PC-9 (cell line): ENCODE measurements at regions not wholly inside any gene's neighbourhood (a gene's known extent, or its start where the extent isn't known, plus 50 kb on each side); places are given as distances from the start of the nearest gene placed in this dataset.

Experiments
- BruUV-seq: library from RNA; stranded (reverse); fragments of 400-500 nt; replicated peaks from 2 replicates; lab custom pipeline; 2021; lab: Mats Ljungman, UMichigan
- CTCF ChIA-PET: fragments of 300-600 bp; sonication (Branson Sonifier 250); formaldehyde crosslinking; loops from one replicate; lab custom pipeline; 2022; ENCODE audit warnings: antibody characterized with exemption; lab: Charles Lee
- POLR2A ChIA-PET: fragments of 300-600 bp; sonication (Branson Sonifier 250); formaldehyde crosslinking; loops from one replicate; lab custom pipeline; 2022; ENCODE audit warnings: antibody characterized with exemption; ENCODE audit not compliant: unreplicated experiment; lab: Charles Lee
- DNase-seq, 2 experiments: peaks; one replicate each; pipeline versions ENCODE4 v3.0.0 to v3.0.0-alpha.2; 2015 to 2022; ENCODE audit warnings: mixed read lengths in 1 of 2
- H2AFZ ChIP-seq: fragments of 200-600 bp; sonication (generic); 2 replicates; pipeline ENCODE4 v1.8.1; 2017; ENCODE audit warnings: antibody characterized with exemption
- H3F3A ChIP-seq: fragments of 200-600 bp; sonication (generic); 2 replicates; pipeline ENCODE4 v1.8.1; 2017; ENCODE audit warnings: antibody characterized with exemption, mild to moderate bottlenecking, low read depth; ENCODE audit not compliant: insufficient read depth
- H3K27ac ChIP-seq: fragments of 200-600 bp; sonication (generic); 2 replicates; pipeline ENCODE4 v1.6.1; 2016; ENCODE audit warnings: mixed run types
- H3K27me3 ChIP-seq: fragments of 200-600 bp; sonication (generic); 2 replicates; pipeline ENCODE4 v1.6.1; 2016; ENCODE audit warnings: low read depth, mixed run types; ENCODE audit not compliant: insufficient read depth
- H3K36me3 ChIP-seq: fragments of 200-600 bp; sonication (generic); 2 replicates; pipeline ENCODE4 v1.6.1; 2016; ENCODE audit warnings: low read depth, mixed run types
- H3K4me1 ChIP-seq: fragments of 200-600 bp; sonication (generic); replicated peaks from 2 replicates; pipeline ENCODE4 v1.6.1; 2016; ENCODE audit warnings: mixed run types; ENCODE audit not compliant: insufficient read depth
- H3K4me2 ChIP-seq: fragments of 200-600 bp; sonication (generic); 2 replicates; pipeline ENCODE4 v1.6.1; 2017; ENCODE audit warnings: mixed run types
- H3K4me3 ChIP-seq: fragments of 200-600 bp; sonication (generic); 2 replicates; pipeline ENCODE4 v1.6.1; 2016; ENCODE audit warnings: mixed run types
- H3K79me2 ChIP-seq: fragments of 200-600 bp; sonication (generic); 2 replicates; pipeline ENCODE4 v1.6.1; 2017; ENCODE audit warnings: low read depth, mixed run types
- H3K9me2 ChIP-seq: fragments of 200-600 bp; sonication (generic); 2 replicates; pipeline ENCODE4 v1.8.1; 2017; ENCODE audit warnings: mild to moderate bottlenecking; ENCODE audit not compliant: insufficient read depth
- H3K9me3 ChIP-seq: fragments of 200-600 bp; sonication (generic); 2 replicates; pipeline ENCODE4 v1.8.1; 2016; ENCODE audit warnings: low read depth; ENCODE audit not compliant: insufficient read depth
- H4K20me1 ChIP-seq: fragments of 200-600 bp; sonication (generic); 2 replicates; pipeline ENCODE4 v1.8.1; 2017; ENCODE audit not compliant: insufficient read depth
- CTCF ChIP-seq: fragments of 200-600 bp; sonication (generic); conservative IDR thresholded peaks from 2 replicates; pipeline ENCODE4 v1.6.1; 2017; ENCODE audit warnings: mixed run types, antibody characterized with exemption, mild to moderate bottlenecking, moderate library complexity
- EZH2 ChIP-seq: fragments of 200-600 bp; sonication (generic); IDR thresholded peaks from 2 replicates; pipeline ENCODE4 v1.8.0; 2017; ENCODE audit warnings: antibody characterized with exemption, low read depth
- intact Hi-C: fragments of 100-400 bp; cut with micrococcal nuclease; formaldehyde crosslinking; loops from one replicate; pipeline ENCODE4 v1.10.0; 2022; ENCODE audit not compliant: unreplicated experiment

GRCh38 chr5:74061292-74061691 is 435.3 kb downstream of the ARHGEF28 start:
- intact Hi-C loops = loop anchor here (5.0 kb wide), 2 partner anchors 181 to 581 kb away; partner anchors contain the start of gene ENC1
- POLR2A ChIA-PET = interaction anchor here (0.7 kb wide), 1 partner anchor 52 kb away, joined by 3 read pairs; no protein-coding TSS in a partner anchor
- no TSS peak for BruUV-seq
- Histone ChIP-seq H3K79me2 (no peaks in the 10 kb centered on the region), H3K9me2 (no peaks in the 10 kb centered on the region), H4K20me1 (no peaks in the 10 kb centered on the region), H3K4me1 (peaks cover 30% of the 10 kb centered on the region), H3K4me2 (no peak overlapping the region), H3K36me3 (no peaks in the 10 kb centered on the region), H3K27me3 (no peaks in the 10 kb centered on the region), H2AFZ (no peak overlapping the region), H3K9me3 (peaks cover 9% of the 10 kb centered on the region; the same call in 1 of the 2 replicates), H3K27ac (no peak overlapping the region), H3F3A (peaks cover 20% of the 10 kb centered on the region), H3K4me3 (no peak overlapping the region)
- no peak for DNase-seq
- TF ChIP-seq CTCF = no peak
- CTCF ChIA-PET = no interaction called here

GRCh38 chr5:74059706-74060105 is 433.7 kb downstream of the ARHGEF28 start:
- no peak overlapping the region for H3K4me3 ChIP-seq
- no peaks in the 10 kb centered on the region for H3K9me2 ChIP-seq
- H3K4me1 ChIP-seq = peaks cover 25% of the 10 kb centered on the region
- TF ChIP-seq EZH2 = no peak
- no peak for TF ChIP-seq CTCF
- no peak overlapping the region for H2AFZ ChIP-seq
- H3K27me3 ChIP-seq = no peaks in the 10 kb centered on the region
- POLR2A ChIA-PET = no interaction called here
- intact Hi-C loops = loop anchor here (5.0 kb wide), 2 partner anchors 183 to 583 kb away; partner anchors contain the start of gene ENC1
- CTCF ChIA-PET = no interaction called here
- no peaks in the 10 kb centered on the region for H3K36me3 ChIP-seq
- no peaks in the 10 kb centered on the region for H3K79me2 ChIP-seq
- peaks cover 20% of the 10 kb centered on the region for H3F3A ChIP-seq
- H3K27ac ChIP-seq = no peak overlapping the region
- no peak overlapping the region for H3K4me2 ChIP-seq
- BruUV-seq = no TSS peak
- no peaks in the 10 kb centered on the region for H4K20me1 ChIP-seq
- no peaks in the 10 kb centered on the region for H3K9me3 ChIP-seq
- DNase-seq = peak in 1 of 2 experiments; percentile 36

- no peak overlapping the region for H3K4me2 ChIP-seq
- ChIA-PET CTCF (no interaction called here), POLR2A (no interaction called here)
- H3K27ac ChIP-seq = no peak overlapping the region
- no peak overlapping the region for H2AFZ ChIP-seq
- no TSS peak for BruUV-seq
- intact Hi-C loops = no loop called here
- H3F3A ChIP-seq = no peaks in the 10 kb centered on the region; the same call in 1 of the 2 replicates
- DNase-seq = peak in 1 of 2 experiments; percentile 53
- H3K27me3 ChIP-seq = no peaks in the 10 kb centered on the region
- no peaks in the 10 kb centered on the region for H3K79me2 ChIP-seq
- no peaks in the 10 kb centered on the region for H3K36me3 ChIP-seq
- H3K9me3 ChIP-seq = no peaks in the 10 kb centered on the region
- no peaks in the 10 kb centered on the region for H3K9me2 ChIP-seq
- no peaks in the 10 kb centered on the region for H4K20me1 ChIP-seq
- no peak overlapping the region for H3K4me3 ChIP-seq
- H3K4me1 ChIP-seq = no peaks in the 10 kb centered on the region
- TF ChIP-seq CTCF (peak; percentile 65), EZH2 (no peak)
Measured at GRCh38 chr5:74056789-74057164, 430.8 kb downstream of the ARHGEF28 start.
